Astrocyte (in vitro differentiated cells and primary cell): ENCODE measurements at regions not wholly inside any gene's neighbourhood (a gene's known extent, or its start where the extent isn't known, plus 50 kb on each side); places are given as distances from the start of the nearest gene placed in this dataset.

Experiments used
- DNase-seq: peaks from one replicate; pipeline ENCODE4 v3.0.0-alpha.2; 2010; ENCODE audit warnings: low read depth
- FAIRE-seq: peaks from 2 replicates; lab custom pipeline; 2011; peaks lifted over from hg19 to GRCh38; lab: Jason Lieb, UNC
- H2AFZ ChIP-seq: 2 replicates; pipeline ENCODE4 v1.6.0; 2012; ENCODE audit warnings: low read depth, low read length, inconsistent platforms
- H3K27ac ChIP-seq: 2 replicates; pipeline ENCODE4 v1.5.1; 2011; ENCODE audit warnings: low read depth, low read length, inconsistent platforms
- H3K27me3 ChIP-seq: 2 replicates; pipeline ENCODE4 v1.6.0; 2011; ENCODE audit warnings: low read length, inconsistent platforms; ENCODE audit not compliant: insufficient read depth
- H3K36me3 ChIP-seq: 2 replicates; pipeline ENCODE4 v1.5.1; 2011; ENCODE audit warnings: low read length, inconsistent platforms; ENCODE audit not compliant: insufficient read depth
- H3K4me1 ChIP-seq: 2 replicates; pipeline ENCODE4 v1.5.1; 2011; ENCODE audit warnings: low read length, inconsistent platforms; ENCODE audit not compliant: insufficient read depth
- H3K4me2 ChIP-seq: 2 replicates; pipeline ENCODE4 v1.6.0; 2012; ENCODE audit warnings: low read length, inconsistent platforms
- H3K4me3 ChIP-seq: 2 replicates; pipeline ENCODE4 v1.5.1; 2011; ENCODE audit warnings: low read depth, mild to moderate bottlenecking, low read length, inconsistent platforms; ENCODE audit not compliant: insufficient read depth
- H3K79me2 ChIP-seq: 2 replicates; pipeline ENCODE4 v1.6.0; 2012; ENCODE audit warnings: mild to moderate bottlenecking, low read length, inconsistent platforms; ENCODE audit not compliant: insufficient read depth
- H3K9ac ChIP-seq: 2 replicates; pipeline ENCODE4 v1.6.0; 2012; ENCODE audit warnings: mild to moderate bottlenecking, low read length, inconsistent platforms
- H3K9me3 ChIP-seq: 2 replicates; pipeline ENCODE4 v1.5.1; 2012; ENCODE audit warnings: low read depth, mild to moderate bottlenecking, low read length, inconsistent platforms; ENCODE audit not compliant: insufficient read depth
- H4K20me1 ChIP-seq: 2 replicates; pipeline ENCODE4 v1.6.0; 2012; ENCODE audit warnings: low read length, inconsistent platforms; ENCODE audit not compliant: insufficient read depth
- H3K27ac Mint-ChIP-seq: one replicate; pipeline ENCODE4 v1.8.0; 2021; ENCODE audit warnings: mild to moderate bottlenecking, mixed read lengths; ENCODE audit not compliant: unreplicated experiment
- H3K27me3 Mint-ChIP-seq: one replicate; pipeline ENCODE4 v1.8.0; 2021; ENCODE audit warnings: low read depth, mixed read lengths; ENCODE audit not compliant: unreplicated experiment
- H3K36me3 Mint-ChIP-seq: one replicate; pipeline ENCODE4 v1.8.0; 2021; ENCODE audit warnings: low read depth, mixed read lengths; ENCODE audit not compliant: unreplicated experiment
- H3K4me1 Mint-ChIP-seq: one replicate; pipeline ENCODE4 v1.8.0; 2021; ENCODE audit warnings: low read depth, mixed read lengths; ENCODE audit not compliant: unreplicated experiment
- H3K4me3 Mint-ChIP-seq: one replicate; pipeline ENCODE4 v1.8.0; 2021; ENCODE audit warnings: mild to moderate bottlenecking, moderate library complexity, mixed read lengths; ENCODE audit not compliant: unreplicated experiment
- H3K9me3 Mint-ChIP-seq: one replicate; pipeline ENCODE4 v1.8.0; 2021; ENCODE audit warnings: mild to moderate bottlenecking, mixed read lengths; ENCODE audit not compliant: unreplicated experiment
- CTCF ChIP-seq: IDR thresholded peaks from 2 replicates; pipeline ENCODE4 v1.5.1; 2011; ENCODE audit warnings: low read depth, mild to moderate bottlenecking, inconsistent platforms, low read length, moderate library complexity; ENCODE audit not compliant: insufficient read depth
- EZH2 ChIP-seq: IDR thresholded peaks from 2 replicates; pipeline ENCODE4 v1.6.1; 2012; ENCODE audit warnings: mild to moderate bottlenecking, low read length, inconsistent platforms; ENCODE audit not compliant: insufficient read depth

GRCh38 chr18:51651761-51652160, 454.3 kb upstream of the MEX3C start:
- no peak overlapping the region for H3K27ac ChIP-seq
- H3K4me2 ChIP-seq = no peak overlapping the region
- H3K4me3 Mint-ChIP-seq = no peak overlapping the region
- FAIRE-seq (no peak), DNase-seq (no peak)
- no peak for TF ChIP-seq CTCF
- TF ChIP-seq EZH2 = no peak
- H2AFZ ChIP-seq = no peak overlapping the region
- H3K27me3 Mint-ChIP-seq = peaks cover 11% of the 10 kb centered on the region
- H3K27me3 ChIP-seq = no peaks in the 10 kb centered on the region
- H3K9me3 Mint-ChIP-seq = no peaks in the 10 kb centered on the region
- H3K79me2 ChIP-seq = no peaks in the 10 kb centered on the region
- peaks cover 2% of the 10 kb centered on the region for H3K4me1 Mint-ChIP-seq
- no peak overlapping the region for H3K27ac Mint-ChIP-seq
- H3K9ac ChIP-seq = no peak overlapping the region
- H3K4me1 ChIP-seq = no peaks in the 10 kb centered on the region
- H3K9me3 ChIP-seq = no peaks in the 10 kb centered on the region
- no peak overlapping the region for H3K4me3 ChIP-seq
- H4K20me1 ChIP-seq = no peaks in the 10 kb centered on the region
- no peaks in the 10 kb centered on the region for H3K36me3 Mint-ChIP-seq
- H3K36me3 ChIP-seq = no peaks in the 10 kb centered on the region

GRCh38 chr18:51653507-51654213, 456.2 kb upstream of the MEX3C start:
- no peaks in the 10 kb centered on the region for H3K27me3 ChIP-seq
- H3K4me2 ChIP-seq = no peak overlapping the region
- Mint-ChIP-seq H3K4me1 (peaks cover 2% of the 10 kb centered on the region), H3K27ac (no peak overlapping the region), H3K9me3 (no peaks in the 10 kb centered on the region), H3K36me3 (no peaks in the 10 kb centered on the region), H3K4me3 (no peak overlapping the region), H3K27me3 (peaks cover 11% of the 10 kb centered on the region)
- H3K9me3 ChIP-seq = no peaks in the 10 kb centered on the region
- H3K4me1 ChIP-seq = no peaks in the 10 kb centered on the region
- no peak overlapping the region for H3K9ac ChIP-seq
- H3K27ac ChIP-seq = no peak overlapping the region
- no peak for DNase-seq
- no peaks in the 10 kb centered on the region for H4K20me1 ChIP-seq
- no peaks in the 10 kb centered on the region for H3K79me2 ChIP-seq
- no peak for FAIRE-seq
- H2AFZ ChIP-seq = no peak overlapping the region
- no peak for TF ChIP-seq EZH2
- H3K36me3 ChIP-seq = no peaks in the 10 kb centered on the region
- H3K4me3 ChIP-seq = no peak overlapping the region

GRCh38 chr18:51654488-51655326, 457.2 kb upstream of the MEX3C start:
- Histone ChIP-seq H3K27me3 (no peaks in the 10 kb centered on the region), H3K9me3 (no peaks in the 10 kb centered on the region), H3K4me3 (no peak overlapping the region), H3K27ac (no peak overlapping the region), H3K4me2 (no peak overlapping the region), H3K9ac (no peak overlapping the region), H3K79me2 (no peaks in the 10 kb centered on the region), H3K4me1 (no peaks in the 10 kb centered on the region), H4K20me1 (no peaks in the 10 kb centered on the region), H2AFZ (no peak overlapping the region), H3K36me3 (no peaks in the 10 kb centered on the region)
- no peak overlapping the region for H3K4me3 Mint-ChIP-seq
- H3K27ac Mint-ChIP-seq = no peak overlapping the region
- TF ChIP-seq CTCF = no peak
- DNase-seq (no peak), FAIRE-seq (no peak)
- H3K4me1 Mint-ChIP-seq = peaks cover 2% of the 10 kb centered on the region
- no peaks in the 10 kb centered on the region for H3K36me3 Mint-ChIP-seq
- H3K27me3 Mint-ChIP-seq = peaks cover 16% of the 10 kb centered on the region
- H3K9me3 Mint-ChIP-seq = no peaks in the 10 kb centered on the region
